HG03442 (cell line): ENCODE measurements at regions not wholly inside any gene's neighbourhood (a gene's known extent, or its start where the extent isn't known, plus 50 kb on each side); places are given as distances from the start of the nearest gene placed in this dataset.
"Not testable (repeated sequence)": the region's sequence is repeated elsewhere in the genome, so short reads cannot be mapped to it uniquely, and the experiment has no call there.

Experiments
- ATAC-seq: cut with Tn5 transposase; IDR thresholded peaks from one replicate; pipeline ENCODE4 v1.9.1; 2021; ENCODE audit warnings: mild to moderate bottlenecking, moderate library complexity; ENCODE audit not compliant: unreplicated experiment

DNA sequence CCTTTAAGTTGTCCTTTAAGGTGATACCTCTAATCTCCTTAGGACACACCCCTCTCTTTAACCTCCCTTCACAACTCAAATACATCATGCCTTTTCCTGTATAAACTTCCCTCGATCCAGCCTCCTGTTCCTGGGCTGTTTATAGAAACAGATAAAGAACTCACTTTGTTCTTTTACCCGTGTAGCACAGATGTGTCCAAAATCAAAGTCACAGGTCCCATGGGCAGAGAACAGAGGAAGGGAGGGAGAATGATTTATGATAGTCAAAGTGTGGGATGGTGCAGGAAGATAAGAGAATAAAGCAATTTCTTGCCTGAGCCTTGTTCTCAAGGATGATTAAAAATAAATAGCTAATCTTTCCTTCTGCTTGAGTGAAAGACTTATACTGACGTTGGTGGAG lies 50.3 kb upstream of the CABCOCO1 start:
- ATAC-seq, result no peak

DNA sequence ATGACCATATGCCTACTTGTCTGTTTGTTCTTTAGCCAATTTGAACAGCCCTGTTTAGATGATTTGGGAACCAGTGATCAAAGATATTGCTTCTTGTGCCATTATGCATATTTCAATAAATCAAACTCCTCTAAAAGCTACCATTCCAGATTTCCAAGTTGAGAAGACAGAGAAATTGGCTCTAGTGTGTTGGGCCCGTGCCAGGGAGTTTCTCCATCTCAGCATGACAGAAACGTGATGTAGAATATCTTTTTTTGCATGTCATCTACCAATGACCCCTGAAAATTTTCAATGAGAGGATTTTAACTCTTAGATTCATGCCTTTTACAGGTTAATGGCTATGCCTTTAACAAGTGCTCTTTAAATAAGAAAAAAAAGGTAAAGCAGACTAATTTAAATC lies 50.7 kb upstream of the CABCOCO1 start:
- ATAC-seq, result no peak

DNA sequence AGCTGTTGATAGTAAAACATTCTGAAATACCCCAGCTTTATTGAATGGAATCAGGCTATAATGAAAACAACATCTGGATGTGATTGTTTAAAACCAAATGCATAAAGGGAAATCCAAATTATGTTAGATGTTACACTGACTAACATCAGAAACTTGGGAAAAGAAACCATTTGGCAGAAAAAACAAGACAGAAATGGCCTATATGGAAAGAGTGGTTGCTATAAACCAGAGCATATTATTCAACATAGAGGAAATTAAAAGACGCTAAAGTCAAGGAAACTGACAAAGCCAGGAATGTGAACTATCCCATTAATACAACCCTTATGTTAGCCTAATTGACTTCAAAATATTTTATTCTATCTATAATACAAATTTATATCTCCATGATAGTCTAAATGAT lies 53.0 kb upstream of the CABCOCO1 start:
- no peak for ATAC-seq

DNA sequence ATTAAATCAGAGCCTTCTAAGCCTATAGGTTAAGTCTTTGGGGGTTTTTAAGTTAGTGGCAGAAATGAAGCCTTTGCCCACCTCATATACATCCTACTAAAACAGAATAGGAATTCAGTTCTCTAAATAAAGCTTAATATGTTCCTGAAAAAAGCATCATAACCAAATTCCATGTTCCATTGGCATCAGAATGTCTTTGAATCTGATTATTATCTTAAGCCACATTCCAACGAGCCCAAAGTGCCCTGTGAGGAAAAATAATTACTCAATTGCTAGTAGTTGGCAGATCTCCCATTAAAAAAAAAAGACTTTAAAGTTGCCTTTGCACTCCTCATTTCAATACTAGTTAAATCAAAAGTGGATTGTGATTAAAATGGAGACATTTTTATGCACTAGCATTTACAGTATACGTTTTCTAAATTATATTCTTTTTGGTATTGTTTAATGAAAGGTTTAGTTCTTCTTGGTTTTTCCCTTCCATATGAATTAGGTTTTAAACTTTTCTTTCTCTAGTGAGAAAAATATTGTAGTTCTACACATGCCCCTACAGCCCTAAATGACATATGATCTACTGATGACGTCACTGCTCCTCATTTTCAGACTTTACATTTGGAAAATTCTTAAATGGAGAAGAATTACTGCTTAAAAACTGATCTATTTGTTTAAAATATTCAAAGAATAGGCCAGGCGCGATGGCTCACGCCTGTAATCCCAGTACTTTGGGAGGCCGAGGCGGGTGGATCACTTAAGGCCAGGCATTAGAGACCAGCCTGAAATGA lies 54.3 kb upstream of the CABCOCO1 start:
- ATAC-seq, result no peak

DNA sequence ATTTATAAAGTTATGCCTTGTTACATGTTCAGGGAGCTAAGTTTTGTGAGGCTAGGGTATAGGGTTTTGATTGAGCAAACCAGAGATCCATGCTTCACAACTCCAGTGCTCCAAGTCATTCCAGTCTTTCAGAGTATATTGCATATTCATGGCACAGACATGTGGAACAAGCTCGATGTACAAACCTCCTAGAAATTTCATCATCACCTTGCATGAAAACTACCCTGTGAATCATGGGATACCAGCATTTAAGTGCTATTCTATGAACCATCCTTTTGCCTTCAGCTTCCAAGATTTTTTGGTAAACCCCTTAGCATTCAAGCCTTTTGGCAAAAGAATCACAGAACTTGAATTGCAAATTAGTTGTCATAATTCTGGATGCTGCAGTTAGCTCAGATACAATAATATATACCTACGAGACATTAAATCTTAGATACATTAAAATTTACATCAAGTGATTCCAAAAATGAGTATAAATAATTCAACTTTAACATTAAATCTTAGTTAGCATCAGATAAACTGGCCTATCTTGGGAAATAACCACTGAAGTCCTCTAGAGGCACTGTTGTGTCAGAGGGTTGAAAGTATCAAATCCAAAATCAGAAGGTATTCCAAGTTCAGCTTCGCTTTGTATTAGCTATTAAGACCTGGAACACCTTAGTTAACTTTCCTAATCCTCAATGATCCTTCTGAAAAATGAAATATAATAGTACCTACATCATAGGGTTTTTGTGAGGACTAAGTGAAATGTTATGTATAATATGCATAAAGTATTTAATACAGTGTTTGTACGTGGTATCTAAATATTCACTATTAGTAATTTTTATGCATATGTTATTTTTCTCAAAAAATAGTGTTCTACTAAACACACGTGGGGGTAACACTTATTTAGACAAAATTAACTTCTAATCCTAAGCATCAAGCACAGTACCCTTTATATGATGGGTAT lies 55.5 kb upstream of the CABCOCO1 start:
- ATAC-seq, result peak; percentile 58

DNA sequence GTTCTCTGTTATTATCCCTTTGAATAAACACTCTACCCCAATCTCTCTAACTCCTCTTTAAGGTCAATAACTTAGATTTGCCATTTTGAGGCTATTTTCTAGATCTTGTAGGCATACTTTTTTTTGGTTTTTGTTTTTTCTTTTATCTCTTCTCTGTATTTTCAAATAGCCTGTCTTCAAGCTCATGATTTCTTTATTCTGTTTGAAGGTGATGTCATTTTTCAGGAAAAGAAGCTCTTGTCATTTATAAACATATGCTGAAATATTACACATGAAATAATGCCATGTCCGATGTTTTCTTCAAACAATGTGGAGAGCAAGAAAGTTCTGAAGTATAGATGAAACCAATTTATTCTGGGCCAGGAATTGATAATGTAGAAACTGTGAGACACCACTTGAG lies 57.5 kb upstream of the CABCOCO1 start:
- no peak for ATAC-seq

DNA sequence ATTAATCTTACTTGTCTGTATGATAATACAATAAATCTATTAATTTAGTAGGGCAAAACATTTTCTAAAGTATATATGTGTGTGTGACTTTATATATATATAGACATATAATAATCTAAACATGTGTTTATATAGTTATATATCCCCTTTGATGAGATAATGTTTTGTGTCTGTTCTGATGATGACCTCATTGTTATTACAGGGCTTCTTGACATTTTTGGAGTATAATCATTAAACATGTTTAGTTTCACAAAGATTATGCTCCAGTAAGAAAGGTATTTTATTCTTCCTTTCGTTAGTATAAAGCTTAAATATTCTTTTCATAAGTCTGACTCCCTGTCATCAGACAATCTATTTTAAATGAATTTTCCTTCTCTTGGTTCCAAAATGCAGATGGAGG lies 62.3 kb upstream of the CABCOCO1 start:
- no peak for ATAC-seq

DNA sequence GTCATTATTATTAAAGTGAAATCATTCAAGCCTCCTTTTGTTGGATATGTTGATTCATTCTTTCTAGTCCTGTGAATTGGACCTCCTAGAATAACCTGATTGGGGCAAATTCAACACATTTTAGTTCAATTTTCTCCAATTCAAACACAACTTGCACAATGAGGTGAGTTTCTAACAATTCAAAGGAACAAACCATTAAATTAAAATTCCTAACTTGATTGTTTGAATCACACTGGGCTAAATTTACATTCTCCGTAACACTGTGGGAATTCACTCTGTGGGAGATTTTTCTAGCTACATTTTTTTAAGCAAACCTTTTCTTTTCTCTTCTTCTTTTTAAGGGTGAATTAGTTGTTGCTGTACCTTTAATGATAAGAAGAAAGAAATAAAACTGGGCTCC lies 68.3 kb upstream of the CABCOCO1 start:
- ATAC-seq, result no peak

DNA sequence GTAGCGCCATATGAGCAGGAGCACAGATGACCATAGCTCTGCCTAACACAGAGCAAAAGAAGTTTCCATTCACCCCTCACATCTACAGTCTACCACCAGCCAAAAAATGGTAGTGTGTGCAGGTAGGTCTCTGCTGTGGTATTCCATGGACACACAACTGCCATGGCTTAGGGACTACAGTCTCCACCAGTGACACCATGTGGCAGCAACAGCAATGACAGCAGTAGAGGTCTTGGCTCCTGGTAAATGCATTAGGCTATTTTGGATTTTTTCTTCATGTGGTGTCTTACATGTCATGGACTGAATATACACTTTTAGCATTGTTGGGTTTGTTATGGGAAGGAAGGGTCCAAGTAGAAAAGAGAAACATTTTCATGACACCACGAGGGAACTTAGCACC lies 70.1 kb upstream of the CABCOCO1 start:
- ATAC-seq, result peak; percentile 65

DNA sequence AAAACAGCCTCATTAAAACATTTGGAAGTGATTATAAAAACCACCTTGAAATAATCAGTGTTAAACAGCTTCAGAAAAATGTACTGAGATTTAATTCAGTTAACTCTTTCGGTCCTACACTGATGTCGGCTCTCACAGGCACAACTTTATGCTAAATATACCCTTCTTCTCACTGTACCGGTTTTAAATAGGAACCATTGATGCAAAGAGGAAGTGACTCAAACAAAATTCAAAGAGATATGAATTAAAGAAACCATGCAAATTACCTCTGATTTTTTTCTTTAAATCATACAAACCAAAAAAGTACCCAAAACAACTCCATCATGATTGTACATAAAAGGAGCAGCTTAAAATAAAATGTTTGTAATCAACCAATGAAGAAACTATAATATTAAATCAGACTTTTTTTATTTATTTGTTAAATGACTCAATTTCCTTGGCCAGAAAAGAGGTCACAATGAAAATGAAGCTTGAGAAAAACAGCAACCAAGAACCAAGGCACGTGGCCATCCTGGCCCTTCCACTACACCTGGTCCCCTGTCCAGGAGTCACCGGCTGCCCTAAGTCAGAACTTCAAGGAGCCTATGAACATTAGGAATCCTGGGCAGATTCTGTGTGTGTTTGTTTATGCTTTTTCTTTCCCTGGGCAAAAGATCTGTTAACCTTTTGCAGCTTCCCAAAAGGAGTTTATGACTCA lies 73.0 kb upstream of the CABCOCO1 start:
- no peak for ATAC-seq

DNA sequence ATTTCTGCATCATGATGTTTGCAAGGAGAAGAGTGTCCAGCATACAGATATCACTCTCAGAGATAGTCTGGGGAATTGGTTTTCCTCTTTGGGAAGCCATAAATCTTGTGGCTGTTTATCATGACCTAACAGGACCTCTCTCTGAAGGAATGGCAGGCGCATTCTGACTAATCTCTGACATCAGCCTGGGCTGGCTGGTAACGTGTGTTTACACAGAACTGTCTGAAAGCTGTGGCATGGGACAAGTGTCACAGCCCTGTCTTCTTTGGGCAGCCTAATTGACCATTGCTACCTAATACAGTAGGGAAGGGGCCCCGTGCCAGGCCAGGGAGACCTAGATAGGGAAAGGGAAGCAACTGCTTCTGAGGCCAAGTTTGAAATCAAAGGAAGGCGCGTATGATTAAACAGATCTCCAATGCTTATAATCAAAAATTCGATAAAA lies 73.9 kb upstream of the CABCOCO1 start:
- ATAC-seq, result no peak

DNA sequence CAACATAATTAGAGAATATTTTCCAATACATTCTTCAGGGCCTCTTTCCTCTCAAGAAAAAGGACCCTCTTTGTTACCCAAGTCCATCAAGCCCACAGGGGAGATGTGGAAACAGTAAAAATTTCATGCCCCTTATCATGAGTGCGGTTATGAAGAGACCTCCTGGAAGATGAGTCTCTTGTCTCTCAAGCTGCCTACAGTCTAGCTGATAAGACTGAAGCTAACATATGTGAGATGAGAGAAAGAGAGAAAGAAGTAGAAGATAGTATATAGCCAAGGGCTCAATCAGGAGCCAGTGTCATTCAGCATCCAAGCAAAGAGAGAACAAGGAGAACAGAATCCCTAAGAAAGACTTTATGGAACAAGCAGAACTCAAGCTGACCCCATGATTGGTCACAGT lies 75.9 kb upstream of the CABCOCO1 start:
- no peak for ATAC-seq

DNA sequence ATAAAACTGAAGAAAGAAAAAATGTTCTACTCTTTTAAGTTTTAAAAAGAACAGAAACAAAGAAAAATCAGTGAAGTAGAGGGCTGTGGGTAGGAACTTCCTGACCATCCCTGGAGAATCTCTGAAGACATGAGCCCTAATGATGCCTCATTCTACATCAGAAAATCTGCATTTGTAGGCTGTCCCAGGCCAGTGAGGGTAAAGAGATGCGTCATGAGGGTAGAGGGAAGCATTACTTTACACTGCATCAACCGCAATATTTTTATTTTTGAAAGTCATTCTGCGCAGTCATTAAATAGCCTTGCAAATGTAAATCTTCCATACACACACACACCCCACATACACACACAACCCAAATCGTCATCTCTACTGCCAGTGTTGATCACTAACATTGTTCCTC lies 82.1 kb upstream of the CABCOCO1 start:
- ATAC-seq, result no peak

DNA sequence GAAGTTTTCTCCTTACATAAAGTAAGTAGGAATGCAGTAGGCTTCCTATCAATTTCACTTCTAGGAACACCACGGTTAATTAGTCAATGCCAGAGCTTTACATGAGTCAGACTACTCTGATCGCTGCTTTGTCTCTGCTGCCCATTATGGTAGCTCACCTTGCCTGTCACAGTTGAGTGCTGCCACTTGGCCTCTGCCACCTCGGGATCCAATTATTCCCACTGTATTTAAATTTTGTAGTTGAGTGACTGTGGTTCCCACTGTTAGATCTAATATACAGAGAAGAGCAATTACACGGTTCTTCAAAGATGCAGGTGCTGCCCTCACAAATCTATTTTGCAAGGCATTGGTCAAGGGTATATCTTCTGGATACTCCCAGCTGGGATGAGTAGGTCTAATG lies 92.5 kb upstream of the CABCOCO1 start:
- not testable (repeated sequence) for ATAC-seq

DNA sequence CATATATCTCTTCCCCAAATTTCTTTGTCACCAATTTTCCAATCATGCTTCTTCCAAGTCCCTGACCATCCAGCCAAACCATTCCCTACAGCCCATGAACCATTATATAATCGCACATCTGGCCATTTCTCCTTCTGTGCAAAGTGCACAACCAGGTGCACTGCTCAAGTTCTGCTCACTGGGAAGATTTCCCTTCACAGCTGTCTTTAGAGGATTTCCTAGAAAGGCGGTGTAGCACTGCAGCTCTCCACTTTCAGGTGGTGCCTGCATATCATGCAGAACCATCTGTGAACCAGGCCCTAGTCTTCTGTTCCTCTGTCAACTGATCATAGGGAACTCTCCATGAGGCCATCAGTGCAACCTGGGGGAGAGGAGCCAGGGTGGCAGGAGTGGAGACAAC lies 95.0 kb upstream of the CABCOCO1 start:
- no peak for ATAC-seq

DNA sequence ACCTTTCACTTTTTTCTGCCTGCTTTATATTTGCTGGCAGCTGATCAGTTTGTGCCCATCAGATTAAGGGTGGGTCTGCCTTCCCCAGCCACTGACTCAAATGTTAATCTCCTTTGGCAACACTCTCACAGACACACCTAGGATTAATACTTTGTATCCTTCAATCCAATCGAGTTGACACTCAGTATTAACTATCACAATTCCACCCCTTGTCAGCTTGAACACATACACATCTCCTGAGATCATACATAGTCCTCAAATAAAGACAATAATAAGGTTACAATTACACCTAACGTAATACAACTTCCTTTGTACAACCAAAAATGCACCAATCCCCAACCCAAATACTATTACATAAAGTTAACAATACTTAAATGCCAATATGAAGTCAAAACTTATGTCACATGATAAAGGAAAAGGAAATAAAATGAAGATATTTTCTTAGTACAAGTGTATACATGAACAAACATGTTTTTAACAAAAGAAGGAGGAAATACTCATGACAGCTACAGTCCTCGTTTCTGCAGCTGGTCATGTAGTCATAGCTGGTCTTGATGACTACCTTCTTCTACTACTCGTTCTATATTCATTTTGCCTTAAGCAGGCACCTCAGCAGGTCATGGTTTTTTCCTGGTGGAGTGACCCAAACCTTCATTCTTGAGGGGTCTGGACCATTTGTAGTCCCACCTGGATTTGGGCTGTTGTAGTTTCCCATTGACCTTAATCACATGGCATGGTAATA lies 96.7 kb upstream of the CABCOCO1 start:
- ATAC-seq, result no peak

DNA sequence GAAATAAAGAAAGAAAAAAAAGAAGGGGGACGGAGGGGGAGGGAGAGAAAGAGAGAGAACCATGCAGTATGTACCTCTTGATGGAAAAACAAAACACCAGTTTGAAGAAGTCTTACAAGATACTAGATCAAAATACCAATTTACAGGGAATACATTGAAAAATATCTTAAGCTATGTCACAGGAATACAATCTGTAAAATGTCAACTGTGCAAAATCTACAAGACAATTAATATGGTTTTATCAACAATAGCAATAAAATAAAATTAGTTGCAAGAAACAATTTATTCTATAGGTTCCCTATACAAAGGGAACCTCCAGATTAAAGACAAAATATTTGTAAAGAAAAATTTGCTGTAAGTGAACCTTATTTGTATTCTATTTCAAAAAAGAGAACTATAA lies 98.3 kb upstream of the CABCOCO1 start:
- no peak for ATAC-seq

DNA sequence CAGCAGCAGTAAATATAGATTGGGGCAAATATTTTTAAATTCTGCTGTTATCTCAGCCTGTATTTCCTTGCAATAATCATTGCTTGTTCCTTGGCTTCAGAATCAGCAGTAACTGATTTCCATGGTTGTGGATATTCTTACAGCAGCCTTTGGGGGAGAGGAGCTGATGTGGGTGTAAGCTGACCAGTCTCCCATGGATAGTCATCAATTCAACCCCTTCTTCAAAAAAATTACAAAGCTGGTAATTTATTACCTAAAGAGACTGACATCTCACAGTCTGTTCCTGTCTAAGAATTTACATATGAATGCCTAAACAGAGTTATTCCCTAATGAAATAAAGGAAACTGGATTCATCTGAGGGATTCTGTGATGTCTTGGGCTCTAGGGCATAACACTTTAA lies 103.1 kb upstream of the CABCOCO1 start:
- no peak for ATAC-seq

DNA sequence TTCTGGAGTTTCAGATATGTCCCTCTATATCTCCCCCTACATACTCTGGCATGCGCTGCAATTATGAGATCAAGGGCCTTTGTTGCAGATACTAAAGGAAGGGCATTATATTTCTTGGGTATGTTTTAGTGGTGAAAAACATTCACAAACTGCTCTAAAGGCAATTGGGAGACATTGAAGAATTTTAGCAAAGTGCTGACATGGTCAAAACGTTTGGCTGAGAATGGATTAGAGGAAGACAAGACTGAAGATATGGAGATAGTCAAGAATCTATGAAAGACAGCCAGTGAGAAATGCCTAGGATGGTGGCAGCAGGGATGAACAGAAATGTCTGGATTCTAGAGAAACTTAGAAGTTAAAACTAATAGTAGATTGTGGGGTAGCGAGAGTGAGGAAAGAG lies 104.5 kb upstream of the CABCOCO1 start:
- ATAC-seq, result no peak

DNA sequence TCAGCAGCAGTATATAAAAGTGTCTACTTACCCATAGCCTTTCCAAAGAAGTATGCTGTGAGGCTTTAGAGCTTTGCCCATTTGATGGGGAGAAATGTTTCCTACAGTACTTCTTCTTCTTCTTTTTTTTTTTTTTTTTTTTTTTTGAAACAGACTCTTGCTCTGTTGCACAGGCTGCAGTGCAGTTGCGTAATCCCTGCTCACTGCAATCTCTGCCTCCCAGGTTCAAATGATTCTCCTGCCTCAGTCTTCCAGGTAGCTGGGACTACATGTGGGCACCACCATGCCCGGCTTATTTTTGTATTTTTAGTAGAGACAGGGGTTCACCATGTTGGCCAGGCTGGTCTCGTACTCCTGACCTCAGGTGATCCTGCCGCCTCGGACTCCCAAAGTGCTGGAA lies 101.7 kb upstream of the TMEM26 start:
- no peak for ATAC-seq

DNA sequence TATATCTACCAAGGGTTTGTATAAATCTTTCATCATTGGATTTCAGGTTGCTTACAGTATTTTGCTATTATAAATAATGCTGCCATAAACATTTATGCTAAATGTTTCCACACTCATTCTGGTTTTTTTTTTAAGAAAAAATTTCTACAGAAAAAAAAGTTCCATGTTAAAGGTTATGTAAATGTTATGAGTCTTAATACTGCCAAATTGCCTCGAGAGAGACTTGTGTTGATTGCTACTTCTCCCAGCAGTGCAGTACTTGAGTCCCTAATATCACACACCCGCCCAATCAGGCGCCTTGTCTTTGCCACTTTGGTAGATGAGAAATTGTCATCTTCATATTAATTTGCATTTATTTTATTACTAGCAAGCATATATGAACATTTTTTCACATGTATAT lies 96.7 kb upstream of the TMEM26 start:
- no peak for ATAC-seq
